ENCODE measurements at regions not wholly inside any gene's neighbourhood (a gene's known extent, or its start where the extent isn't known, plus 50 kb on each side); places are given as distances from the start of the nearest gene placed in this dataset.

- peak in 2 of 6 experiments; percentile 2 to 21 for TF ChIP-seq CTCF (IDR thresholded peaks at IDR 0.05)
- no peak for TF ChIP-seq POLR2A (IDR thresholded peaks at IDR 0.05)
Observed at GRCh38 chr3:193847402-193847801, 254.4 kb downstream of the OPA1 start.
